NCI-H774 (cell line): ENCODE measurements at regions not wholly inside any gene's neighbourhood (a gene's known extent, or its start where the extent isn't known, plus 50 kb on each side); places are given as distances from the start of the nearest gene placed in this dataset.

ENCODE experiments used
- DNase-seq: peaks from one replicate; lab custom pipeline; 2025; lab: John Stamatoyannopoulos, UW

GRCh38 chr2:58667137-58667774, 426.1 kb upstream of the FANCL start:
- no peak for DNase-seq

DNA sequence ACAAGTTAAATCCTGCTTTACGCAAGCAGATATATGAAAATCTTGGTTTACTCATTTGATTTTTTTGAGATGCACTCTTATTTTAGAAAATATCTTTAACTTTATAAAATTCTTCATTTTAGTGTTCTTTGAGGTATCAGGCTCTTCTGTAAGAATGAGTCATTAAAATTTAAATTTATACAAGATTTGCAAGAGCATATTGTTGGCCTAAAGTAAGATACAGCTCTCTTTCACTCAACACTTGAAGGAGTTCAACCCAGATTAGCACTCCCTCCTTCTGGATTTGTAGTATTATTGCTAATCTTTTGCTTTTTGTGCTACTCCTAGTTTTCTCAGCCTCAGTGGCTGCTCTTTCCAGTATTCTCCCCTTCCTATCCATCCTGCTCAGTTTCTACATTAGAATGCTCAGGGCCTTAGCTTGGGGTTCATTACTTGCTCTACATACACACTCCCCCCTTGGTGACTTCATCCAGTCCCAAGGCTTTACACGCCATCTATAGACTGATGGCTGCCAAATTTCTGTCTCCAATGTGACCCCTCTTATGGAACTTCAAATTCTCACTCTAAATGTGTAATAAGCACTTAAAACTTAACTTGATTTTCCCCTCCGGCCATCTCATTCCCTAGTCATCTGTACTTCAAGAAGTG, 425.3 kb upstream of the FANCL start:
- DNase-seq: no peak

DNA sequence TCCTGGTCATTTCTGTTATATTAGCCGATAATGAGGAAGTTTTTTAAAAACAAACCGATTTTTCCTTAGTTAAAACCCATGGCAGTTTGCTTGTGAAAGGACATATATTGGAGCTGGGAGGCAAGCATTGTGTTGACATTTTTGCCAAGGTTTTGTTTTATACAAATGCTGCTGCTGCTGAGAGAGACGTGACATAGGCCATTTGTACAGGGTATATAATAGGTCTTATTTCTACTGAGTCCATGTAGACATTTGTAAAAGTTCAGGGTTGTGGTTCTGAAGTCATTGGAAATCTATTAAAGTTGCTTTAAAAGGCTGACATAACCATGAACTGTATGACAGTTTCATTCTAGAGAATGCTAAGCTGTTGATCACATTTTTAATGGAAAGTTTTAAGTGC, 424.0 kb upstream of the FANCL start:
- DNase-seq: no peak

DNA sequence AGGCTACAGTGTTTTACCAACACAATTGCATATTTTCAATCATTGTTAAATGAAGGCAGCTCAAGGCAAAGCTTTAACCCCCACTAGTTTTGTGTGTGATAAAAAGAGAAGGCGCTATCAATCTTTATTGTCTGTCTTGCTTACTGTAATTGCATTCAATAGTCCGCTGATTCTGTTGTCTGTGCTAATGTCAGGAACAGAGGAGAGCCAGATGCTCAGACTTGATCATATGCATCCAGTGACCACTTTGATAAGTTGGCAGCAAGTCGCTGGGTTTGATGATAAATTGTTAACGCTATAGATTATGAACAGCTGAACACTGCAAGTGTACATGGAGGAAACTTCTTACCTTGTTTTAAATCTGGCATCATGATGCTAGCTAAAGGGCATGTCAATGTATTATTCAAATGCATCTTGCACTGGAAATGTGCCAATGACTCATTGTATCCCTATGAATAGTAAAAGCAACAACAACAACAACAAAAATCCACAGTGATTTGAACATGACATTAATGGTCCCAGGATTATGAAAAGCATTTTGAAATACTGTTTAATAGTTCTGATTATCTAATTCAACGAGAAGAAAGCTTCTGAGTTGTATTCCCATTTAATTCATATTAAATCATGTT, 423.5 kb upstream of the FANCL start:
- no peak for DNase-seq

DNA sequence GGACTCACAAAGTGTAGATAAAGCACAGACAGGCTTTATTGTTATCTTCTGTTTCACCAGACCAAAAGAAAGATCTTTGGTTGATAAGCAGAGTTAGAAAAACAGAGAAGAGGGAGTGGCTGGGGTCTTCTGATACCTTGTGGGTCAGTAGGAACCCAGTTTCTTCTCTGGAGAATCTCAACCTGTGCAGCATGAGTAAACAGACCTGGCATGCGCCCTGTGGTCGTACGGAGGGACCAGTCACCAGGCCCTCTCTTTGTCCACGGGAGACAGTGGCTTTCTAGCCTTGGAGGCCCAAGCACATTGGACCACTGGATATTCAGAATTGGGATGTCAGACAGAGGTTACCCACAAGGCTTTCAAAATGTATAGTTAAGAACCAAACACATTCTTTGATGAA, 418.9 kb upstream of the FANCL start:
- DNase-seq: no peak

- DNase-seq: no peak
Measured at GRCh38 chr2:58655152-58655551, 414.0 kb upstream of the FANCL start.

DNA sequence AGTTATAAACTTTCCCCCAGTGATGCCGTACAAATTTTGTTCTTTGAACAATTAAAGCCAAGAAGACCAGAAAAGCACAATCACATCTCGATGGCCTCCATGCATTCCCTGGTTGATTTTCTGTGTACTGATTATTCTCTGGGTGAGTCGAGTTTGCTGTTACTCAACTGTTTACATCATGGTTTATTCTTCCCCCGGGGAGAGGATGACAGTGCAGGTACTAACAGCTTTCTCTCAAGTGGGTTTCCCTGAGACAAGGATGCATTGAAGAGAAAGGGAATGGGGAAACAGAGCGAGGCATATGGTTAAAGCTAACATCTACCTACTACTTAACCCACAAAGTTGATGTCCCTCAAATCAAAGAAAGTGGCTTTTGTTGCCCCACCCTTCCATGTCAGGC, 410.8 kb upstream of the FANCL start:
- DNase-seq: no peak

GRCh38 chr2:58650781-58651180, 409.7 kb upstream of the FANCL start:
- no peak for DNase-seq

- DNase-seq: no peak
Measured at GRCh38 chr2:58649756-58650155, 408.6 kb upstream of the FANCL start.

DNA sequence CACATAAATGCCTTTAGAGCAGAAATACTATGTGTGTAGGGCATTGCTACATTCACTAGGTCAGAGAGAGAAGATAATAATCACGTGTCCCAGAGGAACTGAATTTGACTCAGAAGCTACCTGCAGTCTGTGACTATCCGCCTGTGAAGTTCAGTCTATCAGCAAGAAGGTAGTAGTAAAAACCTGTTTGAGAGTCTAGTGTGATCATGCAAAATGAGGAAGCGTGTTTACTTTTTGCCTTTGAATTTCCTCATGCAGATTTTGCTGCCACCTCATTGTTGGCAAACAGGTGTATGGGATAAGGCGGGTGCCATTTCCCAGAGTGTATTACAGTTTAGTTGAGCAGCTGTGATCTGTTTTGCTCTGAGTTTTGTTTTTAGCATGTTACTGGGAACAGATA, 403.9 kb upstream of the FANCL start:
- peak; percentile 23 for DNase-seq

DNA sequence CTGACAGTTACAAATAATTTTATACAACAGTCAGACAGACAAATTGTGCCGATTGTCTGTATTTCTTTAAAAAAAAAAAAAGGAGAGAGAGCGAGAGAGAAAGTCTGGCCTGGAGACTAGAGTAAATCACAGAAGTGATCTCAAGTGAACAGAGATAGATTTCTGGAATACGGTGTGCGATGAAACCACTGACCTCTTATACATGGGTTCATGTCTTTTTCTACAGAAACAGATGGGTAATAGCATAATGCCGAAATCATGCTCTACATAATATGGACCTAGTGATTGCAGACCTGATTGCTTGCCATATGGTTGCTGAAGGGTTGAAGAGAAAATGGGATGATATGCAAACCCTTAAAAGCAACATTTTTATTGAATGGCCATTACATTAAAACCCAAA, 403.3 kb upstream of the FANCL start:
- DNase-seq: no peak

- no peak for DNase-seq
Measured at GRCh38 chr2:58641001-58641400, 399.9 kb upstream of the FANCL start.

DNA sequence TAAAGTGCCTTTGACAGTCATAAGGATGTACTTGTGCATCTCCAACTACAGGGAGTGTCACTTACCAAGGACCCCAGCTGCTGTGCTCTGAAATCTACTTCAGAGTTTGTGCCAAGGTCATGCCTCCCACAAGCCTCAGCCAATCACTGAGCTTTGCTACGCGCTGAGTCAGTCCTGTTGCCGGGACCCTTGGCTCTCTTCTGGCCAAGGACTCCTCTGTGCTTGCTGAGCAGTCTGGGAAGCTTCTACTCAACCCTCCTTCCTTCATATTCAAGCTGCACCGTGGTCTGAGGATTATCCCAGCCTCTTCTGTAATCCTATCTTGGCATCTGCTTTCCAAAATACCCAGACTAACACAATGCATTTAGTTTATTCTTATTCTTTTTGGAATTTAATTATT, 398.9 kb upstream of the FANCL start:
- DNase-seq: no peak

GRCh38 chr2:58638256-58638805, 397.2 kb upstream of the FANCL start:
- no peak for DNase-seq

DNA sequence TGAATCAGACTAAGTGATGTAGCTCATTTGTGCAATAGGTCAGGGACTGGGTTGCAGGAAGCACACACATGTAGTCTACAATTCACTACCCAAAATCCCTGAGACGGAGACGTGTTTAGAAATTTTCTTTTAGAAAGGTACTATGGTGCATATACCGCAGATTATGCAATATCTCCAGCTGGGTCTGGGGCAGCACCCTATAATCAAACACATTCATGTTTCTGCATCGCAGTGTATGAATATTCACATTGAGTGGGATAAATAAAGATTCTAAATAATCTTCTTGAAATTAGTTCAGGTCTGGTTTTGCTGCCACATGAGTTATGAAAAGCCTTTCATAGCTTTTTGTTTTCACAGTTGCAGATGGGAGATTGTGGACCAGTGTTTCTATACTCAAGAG, 395.7 kb upstream of the FANCL start:
- DNase-seq: no peak

DNA sequence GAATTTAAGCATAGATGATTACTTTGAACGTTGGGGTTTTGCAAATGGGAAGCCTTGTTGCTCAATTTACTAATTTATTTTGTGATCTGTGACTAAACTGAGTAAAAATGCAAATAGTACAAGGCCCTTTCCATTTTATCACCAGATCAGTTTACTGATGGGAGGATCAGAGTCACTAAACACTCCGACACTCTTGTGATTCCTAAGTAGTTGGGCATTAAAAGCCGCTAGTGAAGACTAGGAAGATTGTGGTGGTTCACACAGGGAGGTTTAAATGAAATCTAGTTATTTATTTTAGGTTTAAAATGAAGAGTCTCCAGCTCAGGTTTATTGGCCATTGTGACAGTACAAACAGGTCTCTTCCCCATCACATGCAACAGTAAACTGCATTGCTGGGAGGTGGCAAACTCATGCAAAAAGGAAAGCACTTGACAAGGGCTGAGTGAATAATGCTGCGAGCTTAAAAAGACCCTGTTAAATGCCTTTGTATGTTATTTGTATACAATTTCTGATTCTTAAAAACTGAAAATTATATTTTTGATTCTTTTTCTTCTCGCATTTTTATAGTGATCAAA, 394.8 kb upstream of the FANCL start:
- no peak for DNase-seq

DNA sequence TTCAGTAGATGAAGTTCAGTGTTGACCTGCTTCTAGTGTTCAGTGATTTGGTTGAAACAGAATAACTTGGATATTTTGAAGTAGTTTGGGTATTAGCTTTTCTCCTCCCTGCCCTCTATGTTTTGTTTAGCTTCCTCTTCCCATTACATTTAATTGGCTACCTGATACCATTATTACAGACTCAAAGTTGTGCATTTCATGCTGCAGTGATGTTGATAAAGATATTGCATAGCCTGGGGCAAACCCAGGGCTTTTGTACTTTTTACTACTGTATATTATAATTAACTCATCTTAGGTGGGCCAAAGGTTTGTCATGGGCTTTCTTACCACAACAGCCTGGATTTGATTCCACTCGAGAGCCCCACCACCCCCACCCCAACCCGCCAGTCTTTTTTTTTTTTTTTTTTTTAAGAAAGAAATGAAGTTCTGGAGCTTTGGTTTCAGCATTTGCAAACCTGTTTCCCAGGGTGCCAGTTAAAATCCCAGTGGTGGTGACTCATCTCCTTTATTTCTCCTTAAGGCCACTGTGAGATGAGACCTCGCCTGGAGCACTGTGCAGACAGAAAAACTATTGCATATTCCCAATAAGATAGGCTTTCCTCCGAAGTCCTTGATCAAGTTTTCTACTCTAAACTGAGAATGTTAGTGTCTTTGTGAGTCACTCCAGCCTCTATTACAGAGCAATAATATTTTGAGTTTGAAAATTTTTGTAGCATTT, 393.7 kb upstream of the FANCL start:
- no peak for DNase-seq

- DNase-seq: no peak
Measured at GRCh38 chr2:58633613-58634365, 392.7 kb upstream of the FANCL start.

- DNase-seq: no peak
Measured at GRCh38 chr2:58631986-58632385, 390.9 kb upstream of the FANCL start.

DNA sequence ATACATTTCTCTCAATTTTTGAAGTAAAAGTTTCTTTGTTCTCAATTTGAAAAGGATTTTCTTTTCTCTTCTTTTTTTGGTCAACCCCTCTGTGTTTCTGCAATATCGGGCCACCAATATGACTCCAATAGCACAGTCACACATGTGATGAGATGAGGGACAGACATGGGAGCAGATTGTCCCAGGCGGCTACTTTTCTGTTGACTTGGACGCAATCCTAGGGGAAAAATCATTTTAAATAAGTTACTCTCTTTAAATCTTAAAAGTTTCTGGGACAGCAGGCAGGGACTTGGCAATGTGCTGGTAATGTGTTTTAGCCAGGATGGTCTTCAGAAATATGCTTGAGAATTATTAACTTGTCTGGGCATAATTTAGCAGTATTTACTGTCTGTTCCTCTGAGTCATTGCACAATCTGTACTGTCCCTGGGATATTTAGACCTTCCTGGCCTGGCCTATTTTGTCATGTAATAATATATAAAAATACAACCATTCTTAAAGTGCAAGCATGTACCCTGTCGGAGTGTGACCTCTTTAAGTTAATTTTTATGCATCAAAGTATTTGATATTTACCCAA, 388.5 kb upstream of the FANCL start:
- DNase-seq: no peak

DNA sequence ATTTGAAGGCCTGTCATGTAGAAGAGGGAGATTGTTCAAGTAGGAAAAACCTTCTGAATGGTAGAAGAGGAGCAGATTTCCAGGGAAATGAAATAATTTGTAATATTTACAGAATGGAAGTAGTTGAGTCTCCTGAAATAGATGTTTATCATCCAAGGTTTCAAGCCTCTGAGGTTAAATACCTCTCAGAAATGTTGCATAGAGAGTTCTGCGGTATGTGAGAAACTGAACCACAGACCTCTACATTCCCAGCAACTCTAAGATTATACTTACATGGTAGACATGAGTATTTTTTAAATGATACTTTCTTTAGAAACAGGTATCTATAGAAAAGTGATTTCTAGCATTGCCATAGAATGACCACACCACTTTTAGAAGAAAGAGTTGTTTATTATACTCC, 379.8 kb upstream of the FANCL start:
- DNase-seq: no peak
